DND-41 (cell line): ENCODE measurements at regions not wholly inside any gene's neighbourhood (a gene's known extent, or its start where the extent isn't known, plus 50 kb on each side); places are given as distances from the start of the nearest gene placed in this dataset.
"Not testable (repeated sequence)": the region's sequence is repeated elsewhere in the genome, so short reads cannot be mapped to it uniquely, and the experiment has no call there.

Experiments
- ATAC-seq: fragments of 200-7000 bp; cut with Tn5 transposase; 3 replicates; pipeline ENCODE4 v1.9.1; 2021; ENCODE audit warnings: low read depth; ENCODE audit not compliant: insufficient read depth
- DNase-seq: peaks from one replicate; pipeline ENCODE4 v3.0.0-alpha.2; 2020
- H2AFZ ChIP-seq: 2 replicates; pipeline ENCODE4 v1.6.0; 2012; ENCODE audit warnings: low read depth, low read length
- H3K27ac ChIP-seq: 2 replicates; pipeline ENCODE4 v1.5.1; 2012; ENCODE audit warnings: low read length, inconsistent platforms
- H3K27me3 ChIP-seq: fragments of 200-600 bp; sonication (generic); 2 replicates; pipeline ENCODE4 v1.6.0; 2012; ENCODE audit warnings: low read length, mild to moderate bottlenecking, inconsistent platforms; ENCODE audit not compliant: insufficient read depth, poor library complexity
- H3K36me3 ChIP-seq: 2 replicates; pipeline ENCODE4 v1.5.1; 2012; ENCODE audit warnings: low read length, inconsistent platforms; ENCODE audit not compliant: insufficient read depth
- H3K4me1 ChIP-seq: 2 replicates; pipeline ENCODE4 v1.5.1; 2012; ENCODE audit warnings: mild to moderate bottlenecking, low read length; ENCODE audit not compliant: insufficient read depth
- H3K4me2 ChIP-seq: 2 replicates; pipeline ENCODE4 v1.6.0; 2012; ENCODE audit warnings: mild to moderate bottlenecking, moderate library complexity, low read length, inconsistent platforms; ENCODE audit not compliant: insufficient read depth
- H3K4me3 ChIP-seq, 2 experiments: fragments of 200-600 bp in 1 of 2; shearing (Covaris generic) in 1 of 2; 2 replicates each; pipeline ENCODE4 v1.5.1; 2012 to 2016; ENCODE audit warnings: inconsistent platforms in 2 of 2, low read length in 2 of 2, mild to moderate bottlenecking in 2 of 2, low read depth in 1 of 2, moderate library complexity in 1 of 2
- H3K79me2 ChIP-seq: 2 replicates; pipeline ENCODE4 v1.6.0; 2012; ENCODE audit warnings: low read length, inconsistent platforms; ENCODE audit not compliant: insufficient read depth
- H3K9ac ChIP-seq: 2 replicates; pipeline ENCODE4 v1.6.0; 2012; ENCODE audit warnings: low read depth, mild to moderate bottlenecking, inconsistent platforms, low read length, moderate library complexity
- H3K9me3 ChIP-seq: 2 replicates; pipeline ENCODE4 v1.5.1; 2012; ENCODE audit warnings: low read length, moderate library complexity, mild to moderate bottlenecking, inconsistent platforms; ENCODE audit not compliant: insufficient read depth, severe bottlenecking
- H4K20me1 ChIP-seq: 2 replicates; pipeline ENCODE4 v1.6.0; 2012; ENCODE audit warnings: low read length; ENCODE audit not compliant: insufficient read depth
- CTCF ChIP-seq: IDR thresholded peaks from 2 replicates; pipeline ENCODE4 v1.5.1; 2012; ENCODE audit warnings: borderline replicate concordance, low read length, moderate library complexity, mild to moderate bottlenecking; ENCODE audit not compliant: poor library complexity, severe bottlenecking; ENCODE audit errors: extremely low read depth
- EZH2 ChIP-seq: IDR thresholded peaks from 3 replicates; pipeline ENCODE4 v1.6.1; 2012; ENCODE audit warnings: borderline replicate concordance, low read depth, mild to moderate bottlenecking, moderate library complexity, low read length, inconsistent platforms; ENCODE audit not compliant: severe bottlenecking

GRCh38 chr2:129024796-129025195 is 706.1 kb upstream of the HS6ST1 start:
- no peak overlapping the region for H3K4me3 ChIP-seq
- no peaks in the 10 kb centered on the region for H3K27me3 ChIP-seq
- no peak overlapping the region for H3K4me2 ChIP-seq
- DNase-seq (no peak), ATAC-seq (no peak)
- H3K9me3 ChIP-seq = no peaks in the 10 kb centered on the region
- TF ChIP-seq CTCF = no peak
- H3K36me3 ChIP-seq = no peaks in the 10 kb centered on the region
- H4K20me1 ChIP-seq = no peaks in the 10 kb centered on the region
- no peak overlapping the region for H3K9ac ChIP-seq
- H2AFZ ChIP-seq = no peak overlapping the region
- no peaks in the 10 kb centered on the region for H3K79me2 ChIP-seq
- no peaks in the 10 kb centered on the region for H3K4me1 ChIP-seq
- no peak overlapping the region for H3K27ac ChIP-seq

GRCh38 chr2:129035992-129036391 is 717.3 kb upstream of the HS6ST1 start:
- Histone ChIP-seq H3K4me1 (no peaks in the 10 kb centered on the region), H3K79me2 (no peaks in the 10 kb centered on the region), H2AFZ (no peak overlapping the region), H3K27ac (no peak overlapping the region), H3K9ac (no peak overlapping the region), H4K20me1 (no peaks in the 10 kb centered on the region), H3K27me3 (no peaks in the 10 kb centered on the region), H3K4me3 (no peak overlapping the region), H3K4me2 (no peak overlapping the region), H3K9me3 (no peaks in the 10 kb centered on the region), H3K36me3 (no peaks in the 10 kb centered on the region)
- ATAC-seq (no peak), DNase-seq (no peak)
- no peak for TF ChIP-seq EZH2
- no peak for TF ChIP-seq CTCF

GRCh38 chr2:129043677-129044076 is 725.0 kb upstream of the HS6ST1 start:
- not testable (repeated sequence) for H3K9me3 ChIP-seq, H3K27me3 ChIP-seq, H3K9ac ChIP-seq, H2AFZ ChIP-seq, H3K4me2 ChIP-seq, DNase-seq, H3K79me2 ChIP-seq, H4K20me1 ChIP-seq, ATAC-seq, H3K27ac ChIP-seq, H3K4me3 ChIP-seq, H3K36me3 ChIP-seq, H3K4me1 ChIP-seq

- not testable (repeated sequence) for ATAC-seq, H3K27me3 ChIP-seq, H3K79me2 ChIP-seq, DNase-seq, H3K27ac ChIP-seq, H3K4me3 ChIP-seq, H4K20me1 ChIP-seq, H3K9me3 ChIP-seq, H3K4me2 ChIP-seq, H3K9ac ChIP-seq, H3K36me3 ChIP-seq, H2AFZ ChIP-seq, H3K4me1 ChIP-seq
Measured at GRCh38 chr2:129046475-129046874, 727.8 kb upstream of the HS6ST1 start.

GRCh38 chr2:129050101-129050500 is 731.4 kb upstream of the HS6ST1 start:
- no peaks in the 10 kb centered on the region for H3K36me3 ChIP-seq
- H3K4me1 ChIP-seq = peaks cover 4% of the 10 kb centered on the region; the same call in 1 of the 2 replicates
- TF ChIP-seq CTCF (no peak), EZH2 (no peak)
- H3K4me3 ChIP-seq = no peak overlapping the region
- H3K9me3 ChIP-seq = no peaks in the 10 kb centered on the region
- no peak overlapping the region for H3K4me2 ChIP-seq
- H4K20me1 ChIP-seq = no peaks in the 10 kb centered on the region
- H3K27me3 ChIP-seq = no peaks in the 10 kb centered on the region
- DNase-seq (peak; percentile 73), ATAC-seq (peak; percentile 97)
- H3K79me2 ChIP-seq = no peaks in the 10 kb centered on the region
- no peak overlapping the region for H3K9ac ChIP-seq
- H2AFZ ChIP-seq = no peak overlapping the region
- H3K27ac ChIP-seq = no peak overlapping the region
